GM20000 (cell line): ENCODE measurements at regions not wholly inside any gene's neighbourhood (a gene's known extent, or its start where the extent isn't known, plus 50 kb on each side); places are given as distances from the start of the nearest gene placed in this dataset.

Source experiments
- DNase-seq: peaks from one replicate; pipeline ENCODE4 v3.0.0; 2012; ENCODE audit warnings: low spot score
- TF ChIP-seq, protein P1 (sequence below): IDR thresholded peaks from 2 replicates; pipeline ENCODE4 v1.5.1; 2012; ENCODE audit warnings: mild to moderate bottlenecking, control low read depth; ENCODE audit errors: extremely low read depth, missing control alignments

DNA sequence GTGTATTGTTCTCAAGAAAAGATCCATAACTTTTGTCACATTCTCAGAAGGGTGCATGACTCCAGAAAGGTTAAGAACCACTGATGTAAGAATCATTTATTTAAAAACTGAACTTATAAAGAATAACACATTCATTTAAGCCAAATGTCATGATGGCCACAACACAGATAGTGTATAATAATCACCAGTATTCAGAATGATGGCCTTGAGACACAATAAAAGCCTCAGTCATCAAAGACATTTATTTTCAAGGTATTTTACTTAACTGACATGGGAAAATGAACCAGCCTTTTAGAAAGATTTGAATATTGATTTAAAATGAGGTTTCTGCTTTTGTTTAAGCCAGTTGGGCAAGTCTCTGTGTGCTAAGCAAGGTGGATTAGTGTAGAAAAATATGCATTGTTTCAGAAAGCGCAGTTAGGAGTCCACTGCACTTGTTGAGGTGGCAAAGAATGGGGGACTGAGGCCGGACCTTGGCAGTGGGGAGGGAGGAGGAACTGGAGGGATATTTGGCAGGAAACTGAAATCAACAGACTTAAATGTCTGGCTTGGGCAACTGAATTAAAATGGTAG, 371.9 kb upstream of the ESRRG start:
- no peak for DNase-seq
- TF ChIP-seq, protein P1, sequence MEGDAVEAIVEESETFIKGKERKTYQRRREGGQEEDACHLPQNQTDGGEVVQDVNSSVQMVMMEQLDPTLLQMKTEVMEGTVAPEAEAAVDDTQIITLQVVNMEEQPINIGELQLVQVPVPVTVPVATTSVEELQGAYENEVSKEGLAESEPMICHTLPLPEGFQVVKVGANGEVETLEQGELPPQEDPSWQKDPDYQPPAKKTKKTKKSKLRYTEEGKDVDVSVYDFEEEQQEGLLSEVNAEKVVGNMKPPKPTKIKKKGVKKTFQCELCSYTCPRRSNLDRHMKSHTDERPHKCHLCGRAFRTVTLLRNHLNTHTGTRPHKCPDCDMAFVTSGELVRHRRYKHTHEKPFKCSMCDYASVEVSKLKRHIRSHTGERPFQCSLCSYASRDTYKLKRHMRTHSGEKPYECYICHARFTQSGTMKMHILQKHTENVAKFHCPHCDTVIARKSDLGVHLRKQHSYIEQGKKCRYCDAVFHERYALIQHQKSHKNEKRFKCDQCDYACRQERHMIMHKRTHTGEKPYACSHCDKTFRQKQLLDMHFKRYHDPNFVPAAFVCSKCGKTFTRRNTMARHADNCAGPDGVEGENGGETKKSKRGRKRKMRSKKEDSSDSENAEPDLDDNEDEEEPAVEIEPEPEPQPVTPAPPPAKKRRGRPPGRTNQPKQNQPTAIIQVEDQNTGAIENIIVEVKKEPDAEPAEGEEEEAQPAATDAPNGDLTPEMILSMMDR = no peak

DNA sequence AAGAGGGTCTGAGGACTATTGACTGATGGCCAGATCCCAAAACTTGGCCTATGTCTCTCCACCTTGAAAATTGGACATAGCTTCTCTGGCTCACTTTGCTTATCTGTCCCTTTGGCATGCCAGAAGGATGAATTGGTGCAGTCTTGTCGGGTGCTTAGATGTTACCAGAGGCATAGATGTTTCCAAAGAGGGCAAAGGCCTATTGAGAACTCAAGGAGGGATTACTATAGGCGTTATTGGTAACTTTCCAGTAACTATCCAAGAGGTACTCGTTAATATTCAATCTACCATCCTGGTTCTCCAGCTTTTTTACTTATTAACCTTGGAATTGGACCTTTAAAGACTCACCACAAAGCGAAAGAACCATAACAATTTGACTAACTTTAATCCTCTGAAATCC, 368.3 kb upstream of the ESRRG start:
- TF ChIP-seq, protein P1 = no peak
- DNase-seq = no peak

DNA sequence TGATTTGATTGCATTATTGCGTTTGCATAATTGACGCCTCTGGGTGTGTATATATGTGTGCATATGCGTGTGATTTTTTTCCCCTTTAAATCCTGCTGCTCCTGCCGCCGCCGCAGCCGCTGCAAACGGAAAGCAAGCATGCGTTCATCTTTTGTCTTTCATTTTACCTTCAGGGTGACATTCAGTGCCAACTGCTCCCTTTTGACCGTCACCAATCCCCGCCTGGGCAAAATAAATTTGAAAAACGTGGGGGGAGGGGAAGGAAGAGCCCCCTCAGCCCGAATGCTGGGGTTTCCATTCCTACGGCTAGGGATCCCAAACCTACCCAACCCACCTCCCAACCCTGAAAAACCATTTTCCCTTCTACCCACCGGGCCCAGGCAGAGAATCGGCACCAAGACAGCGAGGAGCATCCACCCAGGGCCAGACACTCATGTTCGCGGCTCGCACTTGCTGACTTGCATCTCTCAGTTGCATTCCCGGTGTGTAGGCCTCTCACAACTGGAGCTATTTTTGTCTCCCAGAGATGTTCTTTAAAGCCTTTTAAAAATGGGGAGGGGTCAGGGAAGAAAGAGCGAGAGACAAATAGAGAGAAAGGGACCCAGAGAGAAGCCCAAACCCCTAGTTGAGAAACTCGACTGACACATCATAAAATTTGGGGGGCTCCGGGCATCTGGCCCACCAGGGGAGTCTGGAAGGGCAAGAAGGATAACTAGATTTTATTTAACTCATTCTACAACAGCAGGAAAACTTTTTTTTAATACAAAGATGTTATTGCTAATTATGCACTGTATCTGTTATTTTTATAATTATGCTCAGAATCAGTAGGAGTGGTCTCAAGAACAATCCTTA, 367.1 kb upstream of the ESRRG start:
- no peak for DNase-seq
- TF ChIP-seq, protein P1 = no peak

DNA sequence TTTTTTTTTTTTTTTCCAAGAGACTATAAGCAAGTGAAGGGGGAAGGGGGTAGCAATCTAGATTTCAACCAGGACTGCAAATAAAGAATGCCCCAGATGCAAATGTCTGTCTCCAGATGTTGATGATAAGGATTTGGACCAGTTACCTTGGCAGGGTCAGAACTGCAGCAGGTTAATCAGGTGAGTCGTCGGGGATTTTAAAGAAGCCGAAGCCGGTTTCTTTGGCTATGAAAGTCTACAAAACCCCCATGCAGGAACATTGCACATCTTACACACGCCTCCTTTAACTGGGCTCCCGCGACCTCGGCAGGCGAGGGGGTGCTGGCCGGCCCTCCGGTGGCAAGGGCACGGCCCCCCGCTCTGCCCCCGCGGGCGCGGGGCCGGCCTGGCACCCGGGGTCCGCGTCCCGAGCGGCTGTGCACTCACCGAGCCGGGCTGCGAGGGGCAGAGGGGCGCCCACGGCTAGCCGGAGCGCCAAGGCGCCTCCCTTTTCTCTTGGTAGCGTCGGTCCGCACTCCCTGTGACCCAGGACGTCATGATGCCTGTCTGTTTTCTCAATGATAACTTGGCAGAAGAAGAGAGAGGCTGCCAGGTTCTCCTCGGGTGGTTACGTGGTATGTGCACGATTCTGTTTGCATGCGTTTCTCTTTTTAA, 366.3 kb upstream of the ESRRG start:
- DNase-seq = no peak
- TF ChIP-seq, protein P1 = no peak

GRCh38 chr1:217088521-217089284, 365.5 kb upstream of the ESRRG start:
- DNase-seq = no peak
- TF ChIP-seq, protein P1 = no peak

- no peak for DNase-seq
- TF ChIP-seq, protein P1 = no peak
Observed at GRCh38 chr1:217088011-217088410, 364.8 kb upstream of the ESRRG start.
